Spleen (tissue), 11 donors: ENCODE measurements at regions not wholly inside any gene's neighbourhood (a gene's known extent, or its start where the extent isn't known, plus 50 kb on each side); places are given as distances from the start of the nearest gene placed in this dataset.

Experiments used
- DNase-seq: peaks from one replicate; pipeline ENCODE4 v3.0.0-alpha.2; 2020
- H3K27ac ChIP-seq, 8 donors: fragments of 200-600 bp; sonication (generic) in 7 of 8; 1 replicate in 4 of 8; 2 replicates in 4 of 8; pipeline versions ENCODE4 v1.5.0 to v1.8.0; 2016 to 2021; ENCODE audit warnings: inconsistent platforms in 4 of 8, mild to moderate bottlenecking in 4 of 8, moderate library complexity in 1 of 8
- H3K27me3 ChIP-seq, 7 donors: fragments of 200-600 bp; sonication (generic) in 6 of 7; replicated peaks in 1 of 7; 1 replicate in 4 of 7; 2 replicates in 3 of 7; pipeline versions ENCODE4 v1.5.0 to v1.8.0; 2016 to 2021; ENCODE audit warnings: inconsistent platforms in 3 of 7, mild to moderate bottlenecking in 1 of 7
- H3K36me3 ChIP-seq, 6 donors: fragments of 200-600 bp; sonication (generic) in 5 of 6; 1 replicate in 4 of 6; 2 replicates in 2 of 6; pipeline versions ENCODE4 v1.5.0 to v1.8.0; 2016 to 2021; ENCODE audit warnings: inconsistent platforms in 2 of 6
- H3K4me1 ChIP-seq, 6 donors: fragments of 200-600 bp; sonication (generic) in 5 of 6; 1 replicate in 3 of 6; 2 replicates in 3 of 6; pipeline versions ENCODE4 v1.5.0 to v1.8.0; 2016 to 2021; ENCODE audit warnings: inconsistent platforms in 3 of 6
- H3K4me3 ChIP-seq, 8 donors: fragments of 200-600 bp; sonication (generic) in 7 of 8; 1 replicate in 4 of 8; 2 replicates in 4 of 8; pipeline versions ENCODE4 v1.5.0 to v1.8.0; 2016 to 2021; ENCODE audit warnings: inconsistent platforms in 4 of 8, mild to moderate bottlenecking in 4 of 8, moderate library complexity in 2 of 8
- H3K9me3 ChIP-seq, 8 donors: fragments of 200-600 bp; sonication (generic) in 7 of 8; 1 replicate in 4 of 8; 2 replicates in 4 of 8; pipeline versions ENCODE4 v1.5.0 to v1.8.0; 2016 to 2021; ENCODE audit warnings: inconsistent platforms in 4 of 8
- POLR2A ChIP-seq, 3 donors: fragments of 450-650 bp; IDR thresholded peaks; one replicate each; pipeline ENCODE4 v1.5.1; 2017; ENCODE audit warnings: antibody characterized with exemption in 3 of 3, mild to moderate bottlenecking in 1 of 3
- POLR2AphosphoS5 ChIP-seq, 3 donors: sonication (generic); formaldehyde crosslinking; IDR thresholded peaks; one replicate each; pipeline ENCODE4 v1.5.1; 2017; ENCODE audit warnings: antibody characterized with exemption in 3 of 3
- WGBS, 5 donors: extraction: QIAGEN DNeasy Blood & Tissue Kit in 3 of 5; methylation state at CpG; one replicate each; pipeline versions ENCODE4 v1.1.5 to v1.1.7; 2013 to 2018; 5-methylcytosine and 5-hydroxymethylcytosine counted together
- intact Hi-C: fragments of 100-400 bp; cut with DNase I; formaldehyde crosslinking; loops from one replicate; pipeline ENCODE4 v1.15.0; 2023; ENCODE audit warnings: low total_unique reads
- TF ChIP-seq, protein P1 (sequence below), 11 experiments: fragments of 200-600 bp in 7 of 11; fragments of 450-650 bp in 4 of 11; sonication (generic) in 4 of 11; IDR thresholded peaks in 8 of 11; conservative IDR thresholded peaks in 3 of 11; 1 replicate in 7 of 11; 2 replicates in 4 of 11; pipeline versions ENCODE4 v1.4.0 to v1.8.0; 2016 to 2021; ENCODE audit warnings: antibody characterized with exemption in 11 of 11, inconsistent platforms in 4 of 11, mild to moderate bottlenecking in 1 of 11
- donor health status: healthy with polysubstance abuse.
- donor health status: DM: no; HTN: no; CAD: no; lungs with moderate emphysema.
- donor health status: DM: no; HTN: no; CAD: no.
- donor health status: Bipolar disorder and iron deficiency.
- donor health status: healthy.
- donor health status: DM: no; HTN: no; CAD: no.
- donor health status: DM: yes; HTN: yes; CAD: no.

GRCh38 chr10:128875956-128876736 is 590.9 kb upstream of the MGMT start:
- no peaks in the 10 kb centered on the region for H3K27me3 ChIP-seq
- intact Hi-C loops: no loop called here
- no peaks in the 10 kb centered on the region for H3K9me3 ChIP-seq
- no peaks in the 10 kb centered on the region for H3K36me3 ChIP-seq
- no peak overlapping the region for H3K4me3 ChIP-seq
- DNase-seq: no peak
- H3K4me1 ChIP-seq: no peaks in the 10 kb centered on the region
- 74 to 85% (median 81%) methylated on average over 7 of the region's 7 CpGs for WGBS, 5 donors
- H3K27ac ChIP-seq: no peak overlapping the region
- TF ChIP-seq POLR2AphosphoS5 (IDR thresholded peaks at IDR 0.05) (no peak), POLR2A (IDR thresholded peaks at IDR 0.05) (no peak)
- TF ChIP-seq, protein P1, sequence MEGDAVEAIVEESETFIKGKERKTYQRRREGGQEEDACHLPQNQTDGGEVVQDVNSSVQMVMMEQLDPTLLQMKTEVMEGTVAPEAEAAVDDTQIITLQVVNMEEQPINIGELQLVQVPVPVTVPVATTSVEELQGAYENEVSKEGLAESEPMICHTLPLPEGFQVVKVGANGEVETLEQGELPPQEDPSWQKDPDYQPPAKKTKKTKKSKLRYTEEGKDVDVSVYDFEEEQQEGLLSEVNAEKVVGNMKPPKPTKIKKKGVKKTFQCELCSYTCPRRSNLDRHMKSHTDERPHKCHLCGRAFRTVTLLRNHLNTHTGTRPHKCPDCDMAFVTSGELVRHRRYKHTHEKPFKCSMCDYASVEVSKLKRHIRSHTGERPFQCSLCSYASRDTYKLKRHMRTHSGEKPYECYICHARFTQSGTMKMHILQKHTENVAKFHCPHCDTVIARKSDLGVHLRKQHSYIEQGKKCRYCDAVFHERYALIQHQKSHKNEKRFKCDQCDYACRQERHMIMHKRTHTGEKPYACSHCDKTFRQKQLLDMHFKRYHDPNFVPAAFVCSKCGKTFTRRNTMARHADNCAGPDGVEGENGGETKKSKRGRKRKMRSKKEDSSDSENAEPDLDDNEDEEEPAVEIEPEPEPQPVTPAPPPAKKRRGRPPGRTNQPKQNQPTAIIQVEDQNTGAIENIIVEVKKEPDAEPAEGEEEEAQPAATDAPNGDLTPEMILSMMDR (IDR thresholded peaks at IDR 0.05 in 8 of 11, conservative IDR thresholded peaks at IDR 0.05 in 3 of 11): no peak

- TF ChIP-seq, protein P1 (IDR thresholded peaks at IDR 0.05 in 8 of 11, conservative IDR thresholded peaks at IDR 0.05 in 3 of 11): no peak
- no peak for TF ChIP-seq POLR2A (IDR thresholded peaks at IDR 0.05)
- no peak for TF ChIP-seq POLR2AphosphoS5 (IDR thresholded peaks at IDR 0.05)
- no peak overlapping the region for H3K4me3 ChIP-seq
- no peak for DNase-seq
- intact Hi-C loops: no loop called here
- WGBS, 5 donors: 79 to 90% (median 88%) methylated on average over 10 of the region's 10 CpGs
- no peaks in the 10 kb centered on the region for H3K36me3 ChIP-seq
- no peak overlapping the region for H3K27ac ChIP-seq
- H3K9me3 ChIP-seq: no peaks in the 10 kb centered on the region
- H3K4me1 ChIP-seq: no peaks in the 10 kb centered on the region
- H3K27me3 ChIP-seq: no peaks in the 10 kb centered on the region
Measured at GRCh38 chr10:128877141-128877540, 589.9 kb upstream of the MGMT start.

GRCh38 chr10:128877936-128878335 is 589.1 kb upstream of the MGMT start:
- DNase-seq: no peak
- intact Hi-C loops: no loop called here
- no peak overlapping the region for H3K4me3 ChIP-seq
- 89 to 92% (median 89%) methylated on average over 7 of the region's 7 CpGs for WGBS, 5 donors
- no peaks in the 10 kb centered on the region for H3K36me3 ChIP-seq
- no peaks in the 10 kb centered on the region for H3K27me3 ChIP-seq
- H3K4me1 ChIP-seq: no peaks in the 10 kb centered on the region
- TF ChIP-seq POLR2A (IDR thresholded peaks at IDR 0.05) (no peak), POLR2AphosphoS5 (IDR thresholded peaks at IDR 0.05) (no peak)
- TF ChIP-seq, protein P1 (IDR thresholded peaks at IDR 0.05 in 8 of 11, conservative IDR thresholded peaks at IDR 0.05 in 3 of 11): no peak
- no peaks in the 10 kb centered on the region for H3K9me3 ChIP-seq
- no peak overlapping the region for H3K27ac ChIP-seq

DNA sequence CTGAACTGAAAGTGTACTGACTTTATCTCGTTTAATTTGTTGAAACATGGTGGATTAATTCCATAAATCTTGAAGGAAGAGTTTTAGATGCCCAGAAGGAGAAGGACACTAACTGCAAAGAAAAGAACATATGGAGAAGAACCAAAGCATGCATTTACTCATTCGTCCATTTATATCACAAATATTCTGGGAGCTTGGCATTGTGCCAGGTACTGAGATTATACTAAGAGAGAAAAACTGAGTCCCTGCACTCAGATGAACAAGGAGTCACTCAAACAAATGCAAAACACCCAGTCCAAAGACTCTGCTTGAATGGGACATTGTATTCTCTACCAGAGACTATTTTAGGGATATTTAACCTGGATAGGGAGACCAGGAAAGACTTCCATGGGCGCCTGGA is 588.0 kb upstream of the MGMT start:
- Histone ChIP-seq H3K4me1 (no peaks in the 10 kb centered on the region), H3K27ac (no peak overlapping the region), H3K4me3 (no peak overlapping the region), H3K9me3 (no peaks in the 10 kb centered on the region), H3K36me3 (no peaks in the 10 kb centered on the region), H3K27me3 (no peaks in the 10 kb centered on the region)
- TF ChIP-seq POLR2A (IDR thresholded peaks at IDR 0.05) (no peak), POLR2AphosphoS5 (IDR thresholded peaks at IDR 0.05) (no peak)
- TF ChIP-seq, protein P1 (IDR thresholded peaks at IDR 0.05 in 8 of 11, conservative IDR thresholded peaks at IDR 0.05 in 3 of 11): no peak
- WGBS, 5 donors: 64 to 73% (median 66%) methylated on average over 3 of the region's 3 CpGs
- no peak for DNase-seq
- intact Hi-C loops: no loop called here
